NCI-H2196 (cell line): ENCODE measurements at regions not wholly inside any gene's neighbourhood (a gene's known extent, or its start where the extent isn't known, plus 50 kb on each side); places are given as distances from the start of the nearest gene placed in this dataset.

ENCODE experiments used
- DNase-seq: peaks from one replicate; lab custom pipeline; 2025; ENCODE audit not compliant: unreplicated experiment; lab: John Stamatoyannopoulos, UW

GRCh38 chr2:219692521-219692920 is 65.1 kb downstream of the SLC4A3 start:
- no peak for DNase-seq

GRCh38 chr2:219695145-219695709 is 67.8 kb downstream of the SLC4A3 start:
- DNase-seq: no peak

- no peak for DNase-seq
Observed at GRCh38 chr2:219697811-219698747, 70.6 kb downstream of the SLC4A3 start.

- no peak for DNase-seq
Observed at GRCh38 chr2:219698748-219699439, 71.5 kb downstream of the SLC4A3 start.

GRCh38 chr2:219699440-219699821 is 72.0 kb downstream of the SLC4A3 start:
- no peak for DNase-seq

GRCh38 chr2:219701847-219702634 is 74.6 kb downstream of the SLC4A3 start:
- DNase-seq: no peak

- no peak for DNase-seq
Observed at GRCh38 chr2:219702796-219703545, 75.5 kb downstream of the SLC4A3 start.

GRCh38 chr2:219704878-219705277 is 77.4 kb downstream of the SLC4A3 start:
- DNase-seq: no peak

GRCh38 chr2:219706823-219707281 is 79.4 kb downstream of the SLC4A3 start:
- DNase-seq: no peak

GRCh38 chr2:219707496-219708285 is 80.3 kb downstream of the SLC4A3 start:
- no peak for DNase-seq

GRCh38 chr2:219709331-219709761 is 81.9 kb downstream of the SLC4A3 start:
- no peak for DNase-seq

GRCh38 chr2:219713110-219713509 is 85.7 kb downstream of the SLC4A3 start:
- DNase-seq: no peak

GRCh38 chr2:219714681-219715400 is 87.4 kb downstream of the SLC4A3 start:
- DNase-seq: no peak

GRCh38 chr2:219718066-219718465 is 90.6 kb downstream of the SLC4A3 start:
- no peak for DNase-seq

GRCh38 chr2:219719521-219719920 is 92.1 kb downstream of the SLC4A3 start:
- no peak for DNase-seq

- DNase-seq: no peak
Observed at GRCh38 chr2:219720956-219721355, 93.5 kb downstream of the SLC4A3 start.

- DNase-seq: no peak
Observed at GRCh38 chr2:219722276-219722879, 94.9 kb downstream of the SLC4A3 start.

GRCh38 chr2:219723311-219723710 is 95.9 kb downstream of the SLC4A3 start:
- DNase-seq: no peak
